ENCODE measurements at regions not wholly inside any gene's neighbourhood (a gene's known extent, or its start where the extent isn't known, plus 50 kb on each side); places are given as distances from the start of the nearest gene placed in this dataset.
A peak's percentile ranks its signal among the peaks of the same experiment; 100 is the strongest.

GRCh38 chr5:161235569-161235968 lies 311.0 kb downstream of the GABRB2 start:
- FAIRE-seq, result no peak

GRCh38 chr5:161233553-161233952 lies 313.0 kb downstream of the GABRB2 start:
- no peak for FAIRE-seq

- no peak for FAIRE-seq
Observed at GRCh38 chr5:161230221-161230620, 316.3 kb downstream of the GABRB2 start.

- FAIRE-seq, result no peak
Observed at GRCh38 chr5:161219816-161220215, 326.7 kb downstream of the GABRB2 start.

- no peak for FAIRE-seq
Observed at GRCh38 chr5:161216877-161217276, 329.6 kb downstream of the GABRB2 start.

- no peak for FAIRE-seq
Observed at GRCh38 chr5:161212123-161212712, 334.3 kb downstream of the GABRB2 start.

- no peak for FAIRE-seq
Observed at GRCh38 chr5:161201558-161201957, 345.0 kb downstream of the GABRB2 start.

GRCh38 chr5:161190778-161191177 lies 338.8 kb upstream of the ATP10B start:
- FAIRE-seq, result no peak

- no peak for FAIRE-seq
Observed at GRCh38 chr5:161190086-161190485, 338.1 kb upstream of the ATP10B start.

- no peak for FAIRE-seq
Observed at GRCh38 chr5:161189452-161189851, 337.4 kb upstream of the ATP10B start.

- peak; percentile 93 for FAIRE-seq
Observed at GRCh38 chr5:161183559-161183958, 331.5 kb upstream of the ATP10B start.

GRCh38 chr5:161176221-161176620 lies 324.2 kb upstream of the ATP10B start:
- no peak for FAIRE-seq

GRCh38 chr5:161169776-161170175 lies 317.8 kb upstream of the ATP10B start:
- no peak for FAIRE-seq

- FAIRE-seq, result no peak
Observed at GRCh38 chr5:161167016-161167767, 315.2 kb upstream of the ATP10B start.

GRCh38 chr5:161165998-161166660 lies 314.1 kb upstream of the ATP10B start:
- no peak for FAIRE-seq

- FAIRE-seq, result no peak
Observed at GRCh38 chr5:161157925-161158324, 305.9 kb upstream of the ATP10B start.

- no peak for FAIRE-seq
Observed at GRCh38 chr5:161155451-161155850, 303.4 kb upstream of the ATP10B start.

- no peak for FAIRE-seq
Observed at GRCh38 chr5:161152415-161152940, 300.5 kb upstream of the ATP10B start.

GRCh38 chr5:161150441-161150988 lies 298.5 kb upstream of the ATP10B start:
- FAIRE-seq, result no peak

GRCh38 chr5:161149078-161149477 lies 297.1 kb upstream of the ATP10B start:
- FAIRE-seq, result no peak

- no peak for FAIRE-seq
Observed at GRCh38 chr5:161138751-161139455, 286.9 kb upstream of the ATP10B start.

GRCh38 chr5:161134956-161135355 lies 282.9 kb upstream of the ATP10B start:
- no peak for FAIRE-seq

GRCh38 chr5:161134083-161134482 lies 282.1 kb upstream of the ATP10B start:
- no peak for FAIRE-seq

Data from colon (tissue), 2 donors.